ENCODE measurements at regions not wholly inside any gene's neighbourhood (a gene's known extent, or its start where the extent isn't known, plus 50 kb on each side); places are given as distances from the start of the nearest gene placed in this dataset.

DNA sequence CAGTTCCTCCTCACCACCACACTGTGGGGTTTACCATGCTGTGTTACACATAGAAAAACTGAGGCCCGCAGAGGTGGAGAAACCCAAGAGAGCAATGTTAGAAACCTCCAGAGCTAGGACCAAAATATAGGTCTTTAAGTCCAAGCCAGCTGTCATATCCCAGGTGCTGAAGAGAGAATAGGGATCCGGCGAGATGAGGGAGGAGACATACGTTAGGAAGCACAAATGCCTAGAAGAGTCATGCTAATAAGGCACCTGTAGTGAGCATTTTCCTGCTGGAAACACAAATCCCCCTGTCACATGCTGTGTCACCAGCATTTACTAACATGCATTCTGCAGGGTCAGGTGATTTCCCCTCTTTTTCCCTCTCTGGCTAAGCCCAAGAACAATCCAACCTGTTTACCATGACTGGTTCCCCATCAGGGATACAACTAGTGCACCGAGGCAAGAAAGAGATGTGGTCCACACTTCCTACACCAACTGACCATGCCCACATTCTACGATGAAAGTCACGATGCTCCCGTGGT is 168.6 kb upstream of the CAMK1G start:
- no peak for TF ChIP-seq FOXP2 (optimal IDR thresholded peaks at IDR 0.05; ENCODE audit: borderline replicate concordance, extremely low read depth, extremely low read length, insufficient read depth)
- no peak for TF ChIP-seq POLR2AphosphoS5 (IDR thresholded peaks at IDR 0.05; ENCODE audit: low read depth, low read length)
- TF ChIP-seq, protein P1, sequence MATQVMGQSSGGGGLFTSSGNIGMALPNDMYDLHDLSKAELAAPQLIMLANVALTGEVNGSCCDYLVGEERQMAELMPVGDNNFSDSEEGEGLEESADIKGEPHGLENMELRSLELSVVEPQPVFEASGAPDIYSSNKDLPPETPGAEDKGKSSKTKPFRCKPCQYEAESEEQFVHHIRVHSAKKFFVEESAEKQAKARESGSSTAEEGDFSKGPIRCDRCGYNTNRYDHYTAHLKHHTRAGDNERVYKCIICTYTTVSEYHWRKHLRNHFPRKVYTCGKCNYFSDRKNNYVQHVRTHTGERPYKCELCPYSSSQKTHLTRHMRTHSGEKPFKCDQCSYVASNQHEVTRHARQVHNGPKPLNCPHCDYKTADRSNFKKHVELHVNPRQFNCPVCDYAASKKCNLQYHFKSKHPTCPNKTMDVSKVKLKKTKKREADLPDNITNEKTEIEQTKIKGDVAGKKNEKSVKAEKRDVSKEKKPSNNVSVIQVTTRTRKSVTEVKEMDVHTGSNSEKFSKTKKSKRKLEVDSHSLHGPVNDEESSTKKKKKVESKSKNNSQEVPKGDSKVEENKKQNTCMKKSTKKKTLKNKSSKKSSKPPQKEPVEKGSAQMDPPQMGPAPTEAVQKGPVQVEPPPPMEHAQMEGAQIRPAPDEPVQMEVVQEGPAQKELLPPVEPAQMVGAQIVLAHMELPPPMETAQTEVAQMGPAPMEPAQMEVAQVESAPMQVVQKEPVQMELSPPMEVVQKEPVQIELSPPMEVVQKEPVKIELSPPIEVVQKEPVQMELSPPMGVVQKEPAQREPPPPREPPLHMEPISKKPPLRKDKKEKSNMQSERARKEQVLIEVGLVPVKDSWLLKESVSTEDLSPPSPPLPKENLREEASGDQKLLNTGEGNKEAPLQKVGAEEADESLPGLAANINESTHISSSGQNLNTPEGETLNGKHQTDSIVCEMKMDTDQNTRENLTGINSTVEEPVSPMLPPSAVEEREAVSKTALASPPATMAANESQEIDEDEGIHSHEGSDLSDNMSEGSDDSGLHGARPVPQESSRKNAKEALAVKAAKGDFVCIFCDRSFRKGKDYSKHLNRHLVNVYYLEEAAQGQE (IDR thresholded peaks at IDR 0.05; ENCODE audit: insufficient read depth in 1 of 2, low read depth in 2 of 2, low read length in 2 of 2) = no peak
- TF ChIP-seq SIN3A (IDR thresholded peaks at IDR 0.05; ENCODE audit: borderline replicate concordance, insufficient read depth, low read length) = no peak
- TF ChIP-seq TAF1 (IDR thresholded peaks at IDR 0.05; ENCODE audit: borderline replicate concordance, insufficient read depth, low read length) = no peak

DNA sequence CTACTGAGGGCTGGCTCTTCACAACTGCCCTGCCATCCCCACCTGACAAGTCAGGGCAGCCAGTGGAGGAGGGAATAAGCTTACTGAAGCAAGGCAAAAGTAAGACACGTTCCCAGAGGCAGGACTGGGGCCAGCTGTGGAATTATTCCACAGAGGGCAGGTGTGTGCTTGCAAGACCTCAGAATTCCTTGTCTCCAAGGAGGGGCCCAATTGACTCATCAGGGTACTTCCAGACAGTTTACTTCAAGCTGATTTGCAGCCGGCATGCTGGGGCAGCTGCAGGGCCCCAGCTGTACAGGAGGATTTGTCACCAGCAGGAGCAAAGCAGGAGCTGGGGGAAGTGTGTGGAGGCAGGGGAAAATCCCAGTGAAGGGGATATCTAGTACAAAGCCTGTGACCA is 167.5 kb upstream of the CAMK1G start:
- TF ChIP-seq, protein P1 (IDR thresholded peaks at IDR 0.05; ENCODE audit: insufficient read depth in 1 of 2, low read depth in 2 of 2, low read length in 2 of 2) = no peak
- TF ChIP-seq POLR2AphosphoS5 (IDR thresholded peaks at IDR 0.05; ENCODE audit: low read depth, low read length) (no peak), SIN3A (IDR thresholded peaks at IDR 0.05; ENCODE audit: borderline replicate concordance, insufficient read depth, low read length) (no peak)

DNA sequence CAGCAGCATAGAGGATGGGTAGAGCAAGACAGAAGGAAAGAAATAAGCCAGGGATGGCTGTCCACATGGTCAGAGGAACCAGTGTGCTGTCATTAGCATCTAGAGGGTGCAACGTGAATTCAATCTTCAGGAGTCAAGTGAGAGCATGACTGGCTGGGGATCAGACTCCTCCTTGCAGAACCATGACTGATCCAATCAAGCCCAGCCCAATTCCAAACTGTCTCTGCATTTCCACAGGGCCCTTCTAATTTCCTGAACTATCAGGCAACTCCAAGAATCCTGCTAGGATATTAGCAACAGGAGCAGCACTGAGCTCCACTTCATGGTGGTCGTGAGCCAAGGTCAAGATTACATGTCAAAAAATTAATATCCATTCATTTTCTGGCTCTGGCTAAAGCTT is 166.8 kb upstream of the CAMK1G start:
- no peak for TF ChIP-seq POLR2AphosphoS5 (IDR thresholded peaks at IDR 0.05; ENCODE audit: low read depth, low read length)
- no peak for TF ChIP-seq TAF1 (IDR thresholded peaks at IDR 0.05; ENCODE audit: borderline replicate concordance, insufficient read depth, low read length)
- TF ChIP-seq, protein P1 (IDR thresholded peaks at IDR 0.05; ENCODE audit: insufficient read depth in 1 of 2, low read depth in 2 of 2, low read length in 2 of 2) = no peak
- TF ChIP-seq SIN3A (IDR thresholded peaks at IDR 0.05; ENCODE audit: borderline replicate concordance, insufficient read depth, low read length) = no peak
- no peak for TF ChIP-seq FOXP2 (optimal IDR thresholded peaks at IDR 0.05; ENCODE audit: borderline replicate concordance, extremely low read depth, extremely low read length, insufficient read depth)

DNA sequence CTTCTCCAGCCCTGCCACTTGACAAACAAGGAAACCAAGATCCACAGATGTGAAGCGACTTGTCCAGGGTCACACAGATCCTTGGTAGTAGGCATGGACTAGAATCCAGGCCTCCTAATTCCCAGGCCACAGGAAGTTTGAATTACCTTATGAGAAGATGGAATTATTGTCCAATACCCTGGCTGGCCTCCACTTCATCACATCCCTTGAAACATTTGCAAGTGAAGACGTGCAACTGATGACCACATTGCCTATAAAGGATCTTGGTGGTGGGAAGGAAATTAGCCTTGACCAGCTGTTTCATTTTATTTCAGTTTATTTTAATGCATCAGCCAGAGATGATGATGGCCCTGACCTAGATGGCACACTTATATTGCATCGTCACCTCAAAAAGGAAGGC is 165.8 kb upstream of the CAMK1G start:
- TF ChIP-seq, protein P1 (IDR thresholded peaks at IDR 0.05; ENCODE audit: insufficient read depth in 1 of 2, low read depth in 2 of 2, low read length in 2 of 2) = no peak
- TF ChIP-seq SIN3A (IDR thresholded peaks at IDR 0.05; ENCODE audit: borderline replicate concordance, insufficient read depth, low read length) (no peak), TAF1 (IDR thresholded peaks at IDR 0.05; ENCODE audit: borderline replicate concordance, insufficient read depth, low read length) (no peak), FOXP2 (optimal IDR thresholded peaks at IDR 0.05; ENCODE audit: borderline replicate concordance, extremely low read depth, extremely low read length, insufficient read depth) (no peak)

DNA sequence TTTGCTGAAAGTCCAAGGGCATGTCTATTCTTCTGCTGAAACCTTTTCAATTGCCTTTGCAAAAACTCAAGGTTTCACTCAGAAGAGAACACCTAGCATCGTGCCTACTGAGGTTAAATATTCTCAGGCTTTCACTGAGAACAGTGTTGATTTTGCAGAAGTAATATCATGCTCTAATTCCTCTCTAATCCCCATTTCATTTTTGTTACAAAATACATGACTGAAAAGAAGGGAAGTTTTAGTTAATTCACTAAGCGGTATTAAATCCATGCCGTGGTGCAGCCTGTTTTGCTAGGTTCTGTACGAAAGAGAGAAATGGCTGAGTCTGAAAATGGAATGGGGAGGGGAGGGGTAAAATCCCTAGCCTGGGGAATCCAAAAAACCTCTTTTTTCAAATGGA is 163.2 kb upstream of the CAMK1G start:
- TF ChIP-seq TAF1 (IDR thresholded peaks at IDR 0.05; ENCODE audit: borderline replicate concordance, insufficient read depth, low read length) (no peak), FOXP2 (optimal IDR thresholded peaks at IDR 0.05; ENCODE audit: borderline replicate concordance, extremely low read depth, extremely low read length, insufficient read depth) (no peak), POLR2AphosphoS5 (IDR thresholded peaks at IDR 0.05; ENCODE audit: low read depth, low read length) (no peak), SIN3A (IDR thresholded peaks at IDR 0.05; ENCODE audit: borderline replicate concordance, insufficient read depth, low read length) (no peak)
- TF ChIP-seq, protein P1 (IDR thresholded peaks at IDR 0.05; ENCODE audit: insufficient read depth in 1 of 2, low read depth in 2 of 2, low read length in 2 of 2) = no peak

Measured in PFSK-1 (cell line).